ENCODE measurements at regions not wholly inside any gene's neighbourhood (a gene's known extent, or its start where the extent isn't known, plus 50 kb on each side); places are given as distances from the start of the nearest gene placed in this dataset.

GRCh38 chr17:15086776-15087295, 178.3 kb downstream of the PMP22 start:
- Histone ChIP-seq H3K36me3 (ENCODE audit: insufficient read depth, low read length) (no peaks in the 10 kb centered on the region), H3K27ac (ENCODE audit: low read depth, low read length, poor library complexity, severe bottlenecking) (no peak overlapping the region), H2AFZ (ENCODE audit: low read length) (no peak overlapping the region), H3K4me1 (ENCODE audit: insufficient read depth, low read length, severe bottlenecking) (no peaks in the 10 kb centered on the region), H4K20me1 (ENCODE audit: insufficient read depth, low read length) (no peaks in the 10 kb centered on the region), H3K27me3 (ENCODE audit: insufficient read depth, low read length) (peaks cover 5% of the 10 kb centered on the region; the same call in 1 of the 2 replicates), H3K4me3 (ENCODE audit: low read depth, low read length, poor library complexity, severe bottlenecking) (no peak overlapping the region), H3K4me2 (ENCODE audit: low read length) (no peak overlapping the region), H3K9me2 (ENCODE audit: low read depth, low read length) (no peaks in the 10 kb centered on the region), H3K79me2 (ENCODE audit: insufficient read depth, low read length) (no peaks in the 10 kb centered on the region), H3F3A (ENCODE audit: insufficient read depth, low read length) (no peaks in the 10 kb centered on the region), H3K9me3 (ENCODE audit: low read length) (no peaks in the 10 kb centered on the region), H3K9ac (ENCODE audit: low read length) (no peak overlapping the region)
- TF ChIP-seq EZH2 (IDR thresholded peaks at IDR 0.05; ENCODE audit: borderline replicate concordance, low read length) = no peak
- TF ChIP-seq, protein P1, sequence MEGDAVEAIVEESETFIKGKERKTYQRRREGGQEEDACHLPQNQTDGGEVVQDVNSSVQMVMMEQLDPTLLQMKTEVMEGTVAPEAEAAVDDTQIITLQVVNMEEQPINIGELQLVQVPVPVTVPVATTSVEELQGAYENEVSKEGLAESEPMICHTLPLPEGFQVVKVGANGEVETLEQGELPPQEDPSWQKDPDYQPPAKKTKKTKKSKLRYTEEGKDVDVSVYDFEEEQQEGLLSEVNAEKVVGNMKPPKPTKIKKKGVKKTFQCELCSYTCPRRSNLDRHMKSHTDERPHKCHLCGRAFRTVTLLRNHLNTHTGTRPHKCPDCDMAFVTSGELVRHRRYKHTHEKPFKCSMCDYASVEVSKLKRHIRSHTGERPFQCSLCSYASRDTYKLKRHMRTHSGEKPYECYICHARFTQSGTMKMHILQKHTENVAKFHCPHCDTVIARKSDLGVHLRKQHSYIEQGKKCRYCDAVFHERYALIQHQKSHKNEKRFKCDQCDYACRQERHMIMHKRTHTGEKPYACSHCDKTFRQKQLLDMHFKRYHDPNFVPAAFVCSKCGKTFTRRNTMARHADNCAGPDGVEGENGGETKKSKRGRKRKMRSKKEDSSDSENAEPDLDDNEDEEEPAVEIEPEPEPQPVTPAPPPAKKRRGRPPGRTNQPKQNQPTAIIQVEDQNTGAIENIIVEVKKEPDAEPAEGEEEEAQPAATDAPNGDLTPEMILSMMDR (IDR thresholded peaks at IDR 0.05; ENCODE audit: low read length) = no peak

- Histone ChIP-seq H3K79me2 (ENCODE audit: insufficient read depth, low read length) (no peaks in the 10 kb centered on the region), H3K27me3 (ENCODE audit: insufficient read depth, low read length) (peaks cover 5% of the 10 kb centered on the region; the same call in 1 of the 2 replicates), H3K9me3 (ENCODE audit: low read length) (no peaks in the 10 kb centered on the region), H3K4me3 (ENCODE audit: low read depth, low read length, poor library complexity, severe bottlenecking) (no peak overlapping the region), H3K36me3 (ENCODE audit: insufficient read depth, low read length) (no peaks in the 10 kb centered on the region), H2AFZ (ENCODE audit: low read length) (no peak overlapping the region), H3K4me1 (ENCODE audit: insufficient read depth, low read length, severe bottlenecking) (no peaks in the 10 kb centered on the region), H3K4me2 (ENCODE audit: low read length) (no peak overlapping the region), H3F3A (ENCODE audit: insufficient read depth, low read length) (no peaks in the 10 kb centered on the region), H3K9ac (ENCODE audit: low read length) (no peak overlapping the region), H4K20me1 (ENCODE audit: insufficient read depth, low read length) (no peaks in the 10 kb centered on the region), H3K27ac (ENCODE audit: low read depth, low read length, poor library complexity, severe bottlenecking) (no peak overlapping the region), H3K9me2 (ENCODE audit: low read depth, low read length) (no peaks in the 10 kb centered on the region)
- TF ChIP-seq EZH2 (IDR thresholded peaks at IDR 0.05; ENCODE audit: borderline replicate concordance, low read length) = no peak
- TF ChIP-seq, protein P1 (IDR thresholded peaks at IDR 0.05; ENCODE audit: low read length) = no peak
Observed at GRCh38 chr17:15085890-15086677, 179.0 kb downstream of the PMP22 start.

DNA sequence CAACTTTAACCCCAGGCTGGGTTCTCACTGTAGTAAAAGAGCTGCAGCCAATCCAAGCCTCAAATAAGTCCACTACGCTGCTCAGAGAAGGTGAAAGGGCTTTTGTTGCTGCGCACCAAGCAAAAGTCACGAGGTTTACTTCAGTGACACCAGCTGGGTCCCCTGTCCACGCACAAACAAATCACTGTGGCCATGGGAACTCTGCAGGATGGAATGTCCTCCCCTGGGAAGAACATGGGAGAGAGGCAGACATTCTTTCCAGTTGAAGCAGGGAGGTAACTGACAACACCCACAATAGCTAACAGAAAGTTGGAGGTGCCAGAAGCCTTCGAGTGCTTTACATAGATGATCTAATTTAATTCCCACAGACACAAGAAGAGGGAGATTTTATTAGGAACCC, 181.9 kb downstream of the PMP22 start:
- no peak overlapping the region for H3K4me2 ChIP-seq (ENCODE audit: low read length)
- no peaks in the 10 kb centered on the region for H3K4me1 ChIP-seq (ENCODE audit: insufficient read depth, low read length, severe bottlenecking)
- no peaks in the 10 kb centered on the region for H4K20me1 ChIP-seq (ENCODE audit: insufficient read depth, low read length)

More for the DNA sequence above, 181.9 kb downstream of the PMP22 start:
- H3K9me2 ChIP-seq (ENCODE audit: low read depth, low read length) = no peaks in the 10 kb centered on the region
- no peaks in the 10 kb centered on the region for H3F3A ChIP-seq (ENCODE audit: insufficient read depth, low read length)
- H3K9me3 ChIP-seq (ENCODE audit: low read length) = no peaks in the 10 kb centered on the region
- H3K4me3 ChIP-seq (ENCODE audit: low read depth, low read length, poor library complexity, severe bottlenecking) = no peak overlapping the region
- TF ChIP-seq, protein P1 (IDR thresholded peaks at IDR 0.05; ENCODE audit: low read length) = no peak
- no peak for TF ChIP-seq EZH2 (IDR thresholded peaks at IDR 0.05; ENCODE audit: borderline replicate concordance, low read length)
- no peaks in the 10 kb centered on the region for H3K36me3 ChIP-seq (ENCODE audit: insufficient read depth, low read length)
- no peak overlapping the region for H3K9ac ChIP-seq (ENCODE audit: low read length)
- no peak overlapping the region for H2AFZ ChIP-seq (ENCODE audit: low read length)
- no peak overlapping the region for H3K27ac ChIP-seq (ENCODE audit: low read depth, low read length, poor library complexity, severe bottlenecking)
- H3K79me2 ChIP-seq (ENCODE audit: insufficient read depth, low read length) = no peaks in the 10 kb centered on the region
- peaks cover 5% of the 10 kb centered on the region; the same call in 1 of the 2 replicates for H3K27me3 ChIP-seq (ENCODE audit: insufficient read depth, low read length)
